ENCODE measurements at regions not wholly inside any gene's neighbourhood (a gene's known extent, or its start where the extent isn't known, plus 50 kb on each side); places are given as distances from the start of the nearest gene placed in this dataset.
A peak's percentile ranks its signal among the peaks of the same experiment; 100 is the strongest.

GRCh38 chr3:24828551-24828950 is 333.9 kb upstream of the THRB start:
- DNase-seq (ENCODE audit: low read depth in 1 of 2, low spot score in 1 of 2), result no peak
- no peak for ATAC-seq
- CTCF ChIA-PET, result interaction anchor here (1.1 kb wide), 1 partner anchor 766 kb away, joined by 3 read pairs; no protein-coding TSS in a partner anchor
- TF ChIP-seq CBX2 (IDR thresholded peaks at IDR 0.05; ENCODE audit: borderline replicate concordance, low read depth) (no peak), CHD4 (IDR thresholded peaks at IDR 0.05; ENCODE audit: borderline replicate concordance) (no peak), HES2 (IDR thresholded peaks at IDR 0.05) (no peak), CHD2 (IDR thresholded peaks at IDR 0.05; ENCODE audit: low read length, partially characterized antibody) (no peak), FOSL2 (IDR thresholded peaks at IDR 0.05) (no peak), FOSL2 (CRISPR knock-in tag; IDR thresholded peaks at IDR 0.05) (no peak), HOXB5 (CRISPR knock-in tag; IDR thresholded peaks at IDR 0.05) (no peak), GATA3 (IDR thresholded peaks at IDR 0.05; ENCODE audit: borderline replicate concordance) (no peak), MAFK (IDR thresholded peaks at IDR 0.05; ENCODE audit: partially characterized antibody) (no peak), CEBPB (IDR thresholded peaks at IDR 0.05) (no peak)
- TF ChIP-seq, protein P1, sequence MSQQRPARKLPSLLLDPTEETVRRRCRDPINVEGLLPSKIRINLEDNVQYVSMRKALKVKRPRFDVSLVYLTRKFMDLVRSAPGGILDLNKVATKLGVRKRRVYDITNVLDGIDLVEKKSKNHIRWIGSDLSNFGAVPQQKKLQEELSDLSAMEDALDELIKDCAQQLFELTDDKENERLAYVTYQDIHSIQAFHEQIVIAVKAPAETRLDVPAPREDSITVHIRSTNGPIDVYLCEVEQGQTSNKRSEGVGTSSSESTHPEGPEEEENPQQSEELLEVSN (IDR thresholded peaks at IDR 0.05; ENCODE audit: borderline replicate concordance, low read depth), result no peak
- peaks cover 3% of the 10 kb centered on the region; the same call in 1 of the 3 replicates for H3K4me1 ChIP-seq
- H3K4me3 ChIP-seq, result peak overlapping the region; percentile 49; the same call in 2 of the 3 replicates
- 79% methylated on average over 6 of the region's 6 CpGs for WGBS (ENCODE audit: missing lambda C conversion rate)
- H3K27ac ChIP-seq, result no peak overlapping the region
- 0 out of 3 replicates have a peak, but pooled peaks cover 3% of the 10 kb centered on the region for H3K9me3 ChIP-seq
- POLR2A ChIA-PET, result no interaction called here
- FAIRE-seq, result no peak
- H3K4me2 ChIP-seq, result peak overlapping the region; percentile 92

DNA sequence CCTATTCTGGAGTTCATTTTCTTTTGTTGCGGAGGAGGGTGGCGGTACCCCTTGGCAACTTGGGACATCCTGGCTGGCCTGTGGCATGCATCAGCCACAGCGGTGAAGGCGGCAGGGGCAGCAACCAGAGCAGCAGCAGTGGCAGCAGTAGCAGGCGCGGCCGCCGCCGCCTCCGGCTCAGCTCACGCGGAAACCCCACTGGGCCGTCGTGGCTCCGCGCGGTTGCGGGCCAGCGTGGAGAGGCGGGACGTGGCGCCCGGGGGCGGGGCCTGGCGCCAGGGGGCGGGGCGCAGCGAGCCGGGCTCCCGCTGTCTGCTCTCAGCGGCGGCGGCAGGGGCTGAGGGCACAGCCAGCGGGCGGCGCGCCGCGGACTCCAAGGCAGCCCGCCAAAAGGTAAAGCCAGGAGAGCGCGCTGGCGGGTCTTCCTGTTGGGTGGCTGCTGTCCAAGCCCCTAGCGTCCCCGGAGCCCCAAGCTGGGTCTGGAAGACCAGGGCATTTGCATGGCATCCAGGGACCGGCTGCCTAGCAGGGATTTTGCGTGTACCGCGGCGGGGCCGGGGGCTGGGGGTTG is 334.4 kb upstream of the THRB start:
- WGBS (ENCODE audit: missing lambda C conversion rate), result 9% methylated on average over 11 of the region's 51 CpGs
- DNase-seq (ENCODE audit: low read depth in 1 of 2, low spot score in 1 of 2), result peak; percentile 13 to 31

GRCh38 chr3:24829629-24830229 is 335.1 kb upstream of the THRB start:
- FAIRE-seq, result no peak
- H3K9me3 ChIP-seq, result 0 out of 3 replicates have a peak, but pooled peaks cover 3% of the 10 kb centered on the region
- POLR2A ChIA-PET, result no interaction called here
- H3K27ac ChIP-seq, result peak overlapping the region in 1 of 2 experiments; percentile 36; a peak in 1 of 6 replicates
- CTCF ChIA-PET, result interaction anchor here (1.1 kb wide), 1 partner anchor 765 kb away, joined by 3 read pairs; no protein-coding TSS in a partner anchor
- peak overlapping the region; percentile 49 for H3K4me3 ChIP-seq
- WGBS (ENCODE audit: missing lambda C conversion rate), result 9% methylated on average over 35 of the region's 37 CpGs
- H3K4me1 ChIP-seq, result peaks cover 3% of the 10 kb centered on the region; the same call in 1 of the 3 replicates
- H3K4me2 ChIP-seq, result peak overlapping the region; percentile 92
- DNase-seq (ENCODE audit: low read depth in 1 of 2, low spot score in 1 of 2), result peak; percentile 8 to 12
- ATAC-seq, result peak; percentile 67 to 80
- TF ChIP-seq HDAC2 (IDR thresholded peaks at IDR 0.05) (no peak), RNF2 (IDR thresholded peaks at IDR 0.05; ENCODE audit: borderline replicate concordance, low read depth) (no peak), RAD21 (conservative IDR thresholded peaks at IDR 0.05 in 1 of 2, IDR thresholded peaks at IDR 0.05 in 1 of 2) (no peak), HES2 (IDR thresholded peaks at IDR 0.05) (no peak), TFCP2L1 (CRISPR knock-in tag; IDR thresholded peaks at IDR 0.05) (no peak), MAX (IDR thresholded peaks at IDR 0.05) (no peak), ZSCAN20 (CRISPR knock-in tag; IDR thresholded peaks at IDR 0.05) (no peak), MAZ (IDR thresholded peaks at IDR 0.05; ENCODE audit: borderline replicate concordance, low read depth, low read length) (no peak), HMGXB4 (CRISPR knock-in tag; IDR thresholded peaks at IDR 0.05; ENCODE audit: borderline replicate concordance) (no peak), FOXS1 (CRISPR knock-in tag; IDR thresholded peaks at IDR 0.05) (no peak), CEBPB (IDR thresholded peaks at IDR 0.05) (no peak)
- TF ChIP-seq, protein P2, sequence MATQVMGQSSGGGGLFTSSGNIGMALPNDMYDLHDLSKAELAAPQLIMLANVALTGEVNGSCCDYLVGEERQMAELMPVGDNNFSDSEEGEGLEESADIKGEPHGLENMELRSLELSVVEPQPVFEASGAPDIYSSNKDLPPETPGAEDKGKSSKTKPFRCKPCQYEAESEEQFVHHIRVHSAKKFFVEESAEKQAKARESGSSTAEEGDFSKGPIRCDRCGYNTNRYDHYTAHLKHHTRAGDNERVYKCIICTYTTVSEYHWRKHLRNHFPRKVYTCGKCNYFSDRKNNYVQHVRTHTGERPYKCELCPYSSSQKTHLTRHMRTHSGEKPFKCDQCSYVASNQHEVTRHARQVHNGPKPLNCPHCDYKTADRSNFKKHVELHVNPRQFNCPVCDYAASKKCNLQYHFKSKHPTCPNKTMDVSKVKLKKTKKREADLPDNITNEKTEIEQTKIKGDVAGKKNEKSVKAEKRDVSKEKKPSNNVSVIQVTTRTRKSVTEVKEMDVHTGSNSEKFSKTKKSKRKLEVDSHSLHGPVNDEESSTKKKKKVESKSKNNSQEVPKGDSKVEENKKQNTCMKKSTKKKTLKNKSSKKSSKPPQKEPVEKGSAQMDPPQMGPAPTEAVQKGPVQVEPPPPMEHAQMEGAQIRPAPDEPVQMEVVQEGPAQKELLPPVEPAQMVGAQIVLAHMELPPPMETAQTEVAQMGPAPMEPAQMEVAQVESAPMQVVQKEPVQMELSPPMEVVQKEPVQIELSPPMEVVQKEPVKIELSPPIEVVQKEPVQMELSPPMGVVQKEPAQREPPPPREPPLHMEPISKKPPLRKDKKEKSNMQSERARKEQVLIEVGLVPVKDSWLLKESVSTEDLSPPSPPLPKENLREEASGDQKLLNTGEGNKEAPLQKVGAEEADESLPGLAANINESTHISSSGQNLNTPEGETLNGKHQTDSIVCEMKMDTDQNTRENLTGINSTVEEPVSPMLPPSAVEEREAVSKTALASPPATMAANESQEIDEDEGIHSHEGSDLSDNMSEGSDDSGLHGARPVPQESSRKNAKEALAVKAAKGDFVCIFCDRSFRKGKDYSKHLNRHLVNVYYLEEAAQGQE (IDR thresholded peaks at IDR 0.05), result no peak

More for the DNA sequence above, 334.4 kb upstream of the THRB start:
- Histone ChIP-seq H3K4me1 (peaks cover 3% of the 10 kb centered on the region; the same call in 1 of the 3 replicates), H3K4me2 (peak overlapping the region; percentile 92), H3K9me3 (0 out of 3 replicates have a peak, but pooled peaks cover 3% of the 10 kb centered on the region), H3K4me3 (peak overlapping the region; percentile 49), H3K27ac (peak overlapping the region in 1 of 2 experiments; percentile 36; a peak in 2 of 6 replicates)
- ChIA-PET POLR2A (no interaction called here), CTCF (interaction anchor here (1.1 kb wide), 1 partner anchor 766 kb away, joined by 3 read pairs; no protein-coding TSS in a partner anchor)
- TF ChIP-seq, protein P1 (IDR thresholded peaks at IDR 0.05; ENCODE audit: borderline replicate concordance, low read depth), result peak; percentile 79
- TF ChIP-seq CBX8 (IDR thresholded peaks at IDR 0.05) (no peak), MAX (IDR thresholded peaks at IDR 0.05) (peak; percentile 58; the same call in 1 of the 2 replicates)
- ATAC-seq (peak; percentile 86 to 90), FAIRE-seq (no peak)
